ENCODE measurements at regions not wholly inside any gene's neighbourhood (a gene's known extent, or its start where the extent isn't known, plus 50 kb on each side); places are given as distances from the start of the nearest gene placed in this dataset.

DNA sequence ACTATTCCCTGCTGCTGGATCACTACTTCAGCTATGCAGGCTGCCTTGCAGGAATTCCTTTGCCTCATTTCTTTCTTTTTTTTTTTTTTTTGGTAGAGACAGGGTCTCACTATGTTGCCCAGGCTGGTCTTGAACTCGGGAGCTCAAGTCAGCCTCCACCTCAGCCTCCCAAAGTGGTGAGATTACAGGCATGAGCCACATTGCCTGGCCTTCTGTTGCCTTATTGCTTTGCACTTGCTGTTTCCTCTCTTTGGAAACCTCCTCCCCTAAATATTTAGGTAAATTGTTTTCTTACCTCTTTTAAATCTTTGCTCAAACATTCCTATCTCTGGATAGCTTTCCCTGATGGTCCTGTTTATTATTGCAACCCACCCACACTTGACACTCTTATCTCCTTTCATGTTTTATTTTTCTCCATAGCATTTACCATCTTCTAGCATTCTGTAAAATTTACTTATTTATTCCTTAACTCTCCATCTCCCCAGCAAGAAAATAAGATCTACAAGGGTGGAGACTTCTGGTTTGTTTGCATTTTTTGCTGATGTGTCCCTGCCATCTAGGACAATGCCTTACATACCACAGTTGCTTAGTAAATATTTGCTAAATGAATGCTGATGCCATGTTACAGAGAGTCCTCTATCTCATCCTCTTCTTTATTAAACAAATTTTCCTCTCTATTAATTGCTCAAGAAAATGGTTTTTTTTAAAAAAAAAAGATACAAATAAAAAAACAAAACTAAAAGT, 134.8 kb downstream of the P2RY1 start:
- TF ChIP-seq CTCF (conservative IDR thresholded peaks at IDR 0.05; ENCODE audit: low read depth, low read length): no peak
- no peak for DNase-seq (ENCODE audit: low read depth)
- H3K4me3 ChIP-seq (ENCODE audit: low read length): no peak overlapping the region

GRCh38 chr3:152970851-152971250, 135.9 kb downstream of the P2RY1 start:
- no peak for TF ChIP-seq CTCF (conservative IDR thresholded peaks at IDR 0.05; ENCODE audit: low read depth, low read length)
- DNase-seq (ENCODE audit: low read depth): no peak
- no peak overlapping the region for H3K4me3 ChIP-seq (ENCODE audit: low read length)

GRCh38 chr3:152971880-152972279, 136.9 kb downstream of the P2RY1 start:
- H3K4me3 ChIP-seq (ENCODE audit: low read length): no peak overlapping the region
- DNase-seq (ENCODE audit: low read depth): no peak
- no peak for TF ChIP-seq CTCF (conservative IDR thresholded peaks at IDR 0.05; ENCODE audit: low read depth, low read length)

- no peak for TF ChIP-seq CTCF (conservative IDR thresholded peaks at IDR 0.05; ENCODE audit: low read depth, low read length)
- no peak for DNase-seq (ENCODE audit: low read depth)
Measured at GRCh38 chr3:152973575-152973974, 138.6 kb downstream of the P2RY1 start.

GRCh38 chr3:152976239-152976638, 141.3 kb downstream of the P2RY1 start:
- no peak for TF ChIP-seq CTCF (conservative IDR thresholded peaks at IDR 0.05; ENCODE audit: low read depth, low read length)
- DNase-seq (ENCODE audit: low read depth): no peak
- no peak overlapping the region for H3K4me3 ChIP-seq (ENCODE audit: low read length)

More at GRCh38 chr3:152973575-152973974, 138.6 kb downstream of the P2RY1 start:
- H3K4me3 ChIP-seq (ENCODE audit: low read length): no peak overlapping the region

GRCh38 chr3:152977366-152977765, 142.4 kb downstream of the P2RY1 start:
- no peak for TF ChIP-seq CTCF (conservative IDR thresholded peaks at IDR 0.05; ENCODE audit: low read depth, low read length)
- DNase-seq (ENCODE audit: low read depth): no peak
- no peak overlapping the region for H3K4me3 ChIP-seq (ENCODE audit: low read length)

DNA sequence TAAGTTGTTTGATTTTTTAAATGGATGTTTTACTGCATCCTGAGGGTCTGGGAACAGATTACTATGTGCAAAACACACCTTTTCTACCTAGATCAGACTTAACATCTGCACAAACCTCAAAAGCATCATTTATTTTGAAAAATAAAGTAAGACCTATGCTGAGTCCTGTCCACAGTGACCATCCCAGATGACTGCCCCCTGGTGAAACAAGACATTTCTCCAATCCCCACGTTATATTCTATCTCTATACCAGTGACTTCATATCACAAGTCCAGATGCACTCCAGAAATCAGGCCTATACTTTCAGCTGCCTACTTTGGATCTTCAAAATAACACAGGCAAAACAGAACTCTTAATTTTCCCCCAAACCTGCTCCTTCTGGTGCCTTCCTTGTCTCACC, 143.2 kb downstream of the P2RY1 start:
- H3K4me3 ChIP-seq (ENCODE audit: low read length): no peak overlapping the region
- TF ChIP-seq CTCF (conservative IDR thresholded peaks at IDR 0.05; ENCODE audit: low read depth, low read length): peak; percentile 6
- DNase-seq (ENCODE audit: low read depth): no peak
